Hematopoietic multipotent progenitor cell treated with erythropoietin and hydrocortisone succinate and interleukin-3 and kit ligand, for 4 days (in vitro differentiated cells): ENCODE measurements at regions not wholly inside any gene's neighbourhood (a gene's known extent, or its start where the extent isn't known, plus 50 kb on each side); places are given as distances from the start of the nearest gene placed in this dataset.
A peak's percentile ranks its signal among the peaks of the same experiment; 100 is the strongest.

Experiments
- DNase-seq: peaks from one replicate; pipeline ENCODE4 v3.0.0-alpha.2; 2015

GRCh38 chr10:10786109-10787090 is 231.3 kb upstream of the CELF2 start:
- peak; percentile 44 for DNase-seq

- DNase-seq = no peak
Measured at GRCh38 chr10:10787586-10787985, 230.1 kb upstream of the CELF2 start.

GRCh38 chr10:10788761-10789160 is 228.9 kb upstream of the CELF2 start:
- no peak for DNase-seq

GRCh38 chr10:10791869-10792268 is 225.8 kb upstream of the CELF2 start:
- no peak for DNase-seq

GRCh38 chr10:10792681-10793080 is 225.0 kb upstream of the CELF2 start:
- DNase-seq = no peak

- no peak for DNase-seq
Measured at GRCh38 chr10:10794046-10794445, 223.6 kb upstream of the CELF2 start.

GRCh38 chr10:10794791-10795191 is 222.9 kb upstream of the CELF2 start:
- DNase-seq = no peak

- DNase-seq = no peak
Measured at GRCh38 chr10:10796061-10796773, 221.5 kb upstream of the CELF2 start.

- no peak for DNase-seq
Measured at GRCh38 chr10:10796774-10797415, 220.8 kb upstream of the CELF2 start.

GRCh38 chr10:10797513-10797912 is 220.2 kb upstream of the CELF2 start:
- no peak for DNase-seq

- no peak for DNase-seq
Measured at GRCh38 chr10:10798102-10798863, 219.4 kb upstream of the CELF2 start.

GRCh38 chr10:10798864-10799192 is 218.8 kb upstream of the CELF2 start:
- no peak for DNase-seq

GRCh38 chr10:10800961-10801360 is 216.7 kb upstream of the CELF2 start:
- no peak for DNase-seq

GRCh38 chr10:10803278-10803677 is 214.4 kb upstream of the CELF2 start:
- DNase-seq = no peak

- no peak for DNase-seq
Measured at GRCh38 chr10:10804061-10804460, 213.6 kb upstream of the CELF2 start.

- DNase-seq = no peak
Measured at GRCh38 chr10:10804998-10805740, 212.5 kb upstream of the CELF2 start.

- DNase-seq = no peak
Measured at GRCh38 chr10:10807106-10807505, 210.6 kb upstream of the CELF2 start.

- no peak for DNase-seq
Measured at GRCh38 chr10:10811562-10811961, 206.1 kb upstream of the CELF2 start.

GRCh38 chr10:10813656-10814055 is 204.0 kb upstream of the CELF2 start:
- DNase-seq = no peak

GRCh38 chr10:10814069-10814468 is 203.6 kb upstream of the CELF2 start:
- DNase-seq = no peak

GRCh38 chr10:10816447-10816846 is 201.2 kb upstream of the CELF2 start:
- DNase-seq = no peak

- DNase-seq = no peak
Measured at GRCh38 chr10:10817609-10818008, 200.1 kb upstream of the CELF2 start.
